Fibroblast of skin of back (primary cell): ENCODE measurements at regions not wholly inside any gene's neighbourhood (a gene's known extent, or its start where the extent isn't known, plus 50 kb on each side); places are given as distances from the start of the nearest gene placed in this dataset.
A peak's percentile ranks its signal among the peaks of the same experiment; 100 is the strongest.

Experiments
- DNase-seq: peaks from one replicate; pipeline ENCODE4 v3.0.0-alpha.2; 2013

DNA sequence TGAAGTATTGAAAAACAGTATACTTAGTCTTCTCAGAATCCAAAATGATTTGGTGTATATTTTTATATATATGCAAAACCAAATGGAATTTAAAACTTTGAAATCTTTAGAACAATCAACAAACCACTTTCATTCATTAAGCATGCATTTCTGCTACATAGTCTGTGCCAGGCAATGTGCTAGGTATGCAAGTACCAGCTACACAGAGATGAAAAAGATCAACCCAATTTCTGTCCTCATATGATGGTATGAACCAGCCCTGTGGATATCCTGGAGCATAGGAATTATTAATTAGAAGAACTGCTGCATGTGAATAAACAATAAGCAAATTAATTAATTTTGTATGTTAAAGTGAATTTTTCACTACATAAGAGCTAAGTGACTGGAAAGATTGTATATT, 51.2 kb upstream of the RTN4 start:
- DNase-seq, result peak; percentile 51

DNA sequence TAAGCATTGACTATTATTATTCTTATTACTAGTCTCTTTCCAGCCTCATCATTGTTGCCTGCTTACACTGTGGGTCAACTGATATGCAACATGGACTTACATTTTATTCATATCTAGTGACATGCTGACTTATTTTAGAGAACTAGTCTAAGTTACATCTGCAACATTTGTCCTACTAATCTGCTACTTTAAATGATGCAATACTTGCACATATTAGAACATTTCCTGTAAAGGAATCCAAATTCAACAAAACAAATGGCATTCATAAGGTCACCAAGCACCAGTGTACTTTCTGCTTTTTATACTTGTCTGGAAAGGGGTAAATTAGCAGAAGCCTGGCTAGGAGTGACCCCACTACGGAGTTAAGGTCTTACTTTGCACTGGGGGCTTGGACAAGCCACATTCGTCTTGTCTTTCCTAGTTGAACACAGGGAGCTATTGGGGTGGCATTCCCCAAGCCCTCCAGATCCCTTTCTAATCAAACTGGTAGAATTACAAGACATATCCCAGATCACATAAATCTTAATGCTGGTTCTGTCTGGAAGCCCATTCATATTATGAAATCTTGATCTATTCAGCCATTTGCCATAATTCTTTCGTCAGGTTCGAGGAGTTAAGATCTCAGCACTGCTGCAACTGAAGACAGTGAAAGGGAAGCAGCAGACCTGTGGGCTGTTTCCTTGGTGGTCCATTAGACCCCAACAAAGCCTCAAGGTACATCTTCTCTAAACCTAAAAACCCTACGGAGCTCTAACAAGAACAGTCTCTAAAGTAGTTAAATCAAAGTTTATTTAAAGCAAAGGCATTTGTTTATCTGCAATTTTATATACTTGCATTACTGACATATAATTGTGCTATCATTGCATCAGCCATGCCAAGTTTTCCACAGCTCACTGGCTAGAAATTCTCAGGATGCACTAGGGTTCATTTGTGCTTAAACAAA, 49.9 kb upstream of the RTN4 start:
- DNase-seq, result peak; percentile 94
